Cardiac fibroblast (primary cell): ENCODE measurements at regions not wholly inside any gene's neighbourhood (a gene's known extent, or its start where the extent isn't known, plus 50 kb on each side); places are given as distances from the start of the nearest gene placed in this dataset.

Experiments used
- DNase-seq, 2 donors: peaks; one replicate each; pipeline versions ENCODE4 v3.0.0 to v3.0.0-alpha.2; 2010; ENCODE audit warnings: low read depth in 2 of 2
- H3K4me3 ChIP-seq, 2 donors: replicated peaks in 1 of 2; 1 replicate in 1 of 2; 2 replicates in 1 of 2; pipeline ENCODE4 v1.5.1; 2011; ENCODE audit warnings: low read depth in 2 of 2, low read length in 2 of 2, mild to moderate bottlenecking in 2 of 2, moderate library complexity in 1 of 2
- TF ChIP-seq, protein P1 (sequence below): IDR thresholded peaks from one replicate; pipeline ENCODE4 v1.5.1; 2011; ENCODE audit warnings: low read depth, mild to moderate bottlenecking, low read length, inconsistent platforms

- H3K4me3 ChIP-seq = no peak overlapping the region
- TF ChIP-seq, protein P1, sequence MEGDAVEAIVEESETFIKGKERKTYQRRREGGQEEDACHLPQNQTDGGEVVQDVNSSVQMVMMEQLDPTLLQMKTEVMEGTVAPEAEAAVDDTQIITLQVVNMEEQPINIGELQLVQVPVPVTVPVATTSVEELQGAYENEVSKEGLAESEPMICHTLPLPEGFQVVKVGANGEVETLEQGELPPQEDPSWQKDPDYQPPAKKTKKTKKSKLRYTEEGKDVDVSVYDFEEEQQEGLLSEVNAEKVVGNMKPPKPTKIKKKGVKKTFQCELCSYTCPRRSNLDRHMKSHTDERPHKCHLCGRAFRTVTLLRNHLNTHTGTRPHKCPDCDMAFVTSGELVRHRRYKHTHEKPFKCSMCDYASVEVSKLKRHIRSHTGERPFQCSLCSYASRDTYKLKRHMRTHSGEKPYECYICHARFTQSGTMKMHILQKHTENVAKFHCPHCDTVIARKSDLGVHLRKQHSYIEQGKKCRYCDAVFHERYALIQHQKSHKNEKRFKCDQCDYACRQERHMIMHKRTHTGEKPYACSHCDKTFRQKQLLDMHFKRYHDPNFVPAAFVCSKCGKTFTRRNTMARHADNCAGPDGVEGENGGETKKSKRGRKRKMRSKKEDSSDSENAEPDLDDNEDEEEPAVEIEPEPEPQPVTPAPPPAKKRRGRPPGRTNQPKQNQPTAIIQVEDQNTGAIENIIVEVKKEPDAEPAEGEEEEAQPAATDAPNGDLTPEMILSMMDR = no peak
- DNase-seq = peak in 1 of 2 donors; percentile 22
Measured at GRCh38 chr3:160622263-160623045, 54.5 kb upstream of the ARL14 start.

DNA sequence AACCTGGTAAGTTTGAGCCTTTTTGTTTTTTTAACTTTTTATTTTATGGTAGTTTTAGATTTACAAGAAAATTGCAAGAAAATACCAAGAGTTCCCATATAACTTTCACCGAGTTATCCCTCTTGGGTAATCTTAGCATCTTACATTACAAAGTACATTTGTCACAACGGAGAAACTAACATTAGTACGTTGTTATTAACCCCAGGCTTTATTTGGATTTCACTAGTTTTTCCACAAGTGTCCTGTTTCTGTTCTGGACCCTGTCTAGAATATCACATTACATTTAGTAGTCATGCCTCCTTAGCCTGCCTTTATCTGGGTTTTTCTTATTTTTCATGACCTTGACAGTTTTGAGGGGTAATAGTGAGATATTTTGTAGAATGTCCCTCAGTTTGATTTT, 53.5 kb upstream of the KPNA4 start:
- peak in 1 of 2 donors; percentile 9 for DNase-seq
- H3K4me3 ChIP-seq = no peak overlapping the region
- TF ChIP-seq, protein P1 = no peak

- DNase-seq = no peak
- TF ChIP-seq, protein P1 = no peak
- no peak overlapping the region for H3K4me3 ChIP-seq
Measured at GRCh38 chr3:160618363-160618762, 53.0 kb upstream of the KPNA4 start.

DNA sequence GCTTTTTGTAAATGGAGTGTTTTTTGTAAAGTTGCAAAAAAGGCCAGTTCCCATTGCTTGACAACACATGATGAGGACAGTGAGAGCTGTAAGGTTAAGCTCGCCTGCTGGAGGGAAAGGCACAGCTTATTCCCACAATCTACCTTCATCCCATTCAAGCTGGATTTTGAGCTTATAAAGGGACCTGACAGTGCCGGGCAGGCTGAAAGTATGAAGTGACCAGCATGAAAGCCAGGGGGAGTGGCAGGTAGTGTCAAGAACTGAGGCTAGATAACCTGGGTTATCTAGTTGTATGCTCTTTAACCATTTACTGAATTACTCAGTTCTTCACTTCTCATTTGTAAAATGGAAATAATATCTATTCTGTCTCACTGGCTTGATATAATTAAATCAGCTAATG, 52.3 kb upstream of the KPNA4 start:
- TF ChIP-seq, protein P1 = peak; percentile 4
- no peak overlapping the region for H3K4me3 ChIP-seq
- DNase-seq = no peak

DNA sequence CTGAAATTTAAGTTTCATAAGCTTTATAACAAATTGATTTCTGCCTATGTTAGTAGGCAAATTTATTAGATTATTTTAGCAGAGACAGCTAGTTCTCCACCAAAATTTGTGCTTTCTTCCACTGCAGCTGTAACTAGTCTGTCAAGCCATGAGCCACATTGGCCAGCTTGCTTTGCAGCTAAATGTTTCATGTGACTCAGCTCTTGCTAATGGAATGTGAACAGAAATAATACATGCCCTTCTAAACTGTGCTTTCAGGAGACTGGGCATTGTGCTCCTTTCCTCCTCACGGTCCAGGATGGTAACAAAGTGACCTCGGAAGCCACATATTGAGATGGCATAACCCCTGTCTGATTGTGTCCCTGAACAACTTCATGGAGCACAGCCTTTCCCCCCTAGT, 51.3 kb upstream of the KPNA4 start:
- DNase-seq = peak; percentile 26 to 62
- no peak overlapping the region for H3K4me3 ChIP-seq
- TF ChIP-seq, protein P1 = no peak

DNA sequence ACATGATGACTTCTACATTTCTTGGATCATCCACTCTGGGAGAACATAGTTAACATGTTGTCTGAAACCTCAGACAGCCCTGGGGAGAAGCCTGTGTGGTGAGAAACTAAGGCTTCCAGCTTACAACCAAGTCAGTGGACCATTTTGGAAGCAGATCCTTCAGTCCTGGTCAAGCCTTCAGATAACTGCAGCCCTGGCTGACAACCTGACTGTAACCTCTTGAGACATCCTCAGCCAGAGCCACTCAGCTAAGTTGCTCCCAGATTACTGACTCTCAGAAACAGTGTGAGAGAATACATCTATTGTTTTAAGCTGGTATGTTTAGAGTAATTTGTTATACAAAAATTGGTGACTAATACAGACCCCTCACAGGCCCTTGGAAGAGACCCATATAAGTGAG, 50.9 kb upstream of the KPNA4 start:
- TF ChIP-seq, protein P1 = no peak

More for the DNA sequence above, 50.9 kb upstream of the KPNA4 start:
- no peak overlapping the region for H3K4me3 ChIP-seq
- peak in 1 of 2 donors; percentile 7 for DNase-seq
